H1 (cell line): ENCODE measurements at regions not wholly inside any gene's neighbourhood (a gene's known extent, or its start where the extent isn't known, plus 50 kb on each side); places are given as distances from the start of the nearest gene placed in this dataset.

ENCODE experiments used
- CTCF ChIA-PET: fragments of 300-600 bp; sonication (Branson Sonifier 250); formaldehyde crosslinking; loops from one replicate; lab custom pipeline; 2021; ENCODE audit not compliant: partially characterized antibody; lab: Charles Lee
- POLR2A ChIA-PET: fragments of 300-600 bp; sonication (Branson Sonifier 250); formaldehyde crosslinking; loops from one replicate; lab custom pipeline; 2021; ENCODE audit warnings: inconsistent platforms; ENCODE audit not compliant: partially characterized antibody; lab: Charles Lee
- DNase-seq, 2 experiments: peaks; one replicate each; pipeline versions ENCODE4 v3.0.0 to v3.0.0-alpha.2; 2010 to 2022; ENCODE audit warnings: low spot score in 2 of 2, low read depth in 1 of 2, mixed read lengths in 1 of 2
- FAIRE-seq: peaks from 2 replicates; lab custom pipeline; 2011; peaks lifted over from hg19 to GRCh38; lab: Jason Lieb, UNC
- H2AFZ ChIP-seq: 2 replicates; pipeline ENCODE4 v1.8.1; 2012; ENCODE audit warnings: low read length, inconsistent platforms
- H2AK5ac ChIP-seq: 2 replicates; pipeline ENCODE4 v1.6.1; 2013; ENCODE audit warnings: low read depth, low read length
- H2BK120ac ChIP-seq: replicated peaks from 2 replicates; pipeline ENCODE3; 2013; ENCODE audit warnings: low read depth, low read length, inconsistent platforms
- H2BK12ac ChIP-seq: 2 replicates; pipeline ENCODE4 v1.6.1; 2013; ENCODE audit warnings: low read depth, low read length
- H2BK15ac ChIP-seq: 2 replicates; pipeline ENCODE4 v1.6.1; 2013; ENCODE audit warnings: low read length
- H2BK20ac ChIP-seq: 2 replicates; pipeline ENCODE4 v1.6.1; 2013; ENCODE audit warnings: low read length
- H2BK5ac ChIP-seq: 2 replicates; pipeline ENCODE4 v1.6.1; 2013; ENCODE audit warnings: low read depth, low read length
- H3K14ac ChIP-seq: 2 replicates; pipeline ENCODE4 v1.6.1; 2013; ENCODE audit warnings: inconsistent platforms; ENCODE audit not compliant: insufficient read length
- H3K18ac ChIP-seq: 2 replicates; pipeline ENCODE4 v1.6.1; 2013; ENCODE audit warnings: low read length; ENCODE audit errors: extremely low read depth
- H3K23ac ChIP-seq: 2 replicates; pipeline ENCODE4 v1.6.1; 2013; ENCODE audit warnings: inconsistent platforms; ENCODE audit not compliant: insufficient read length
- H3K23me2 ChIP-seq: 2 replicates; pipeline ENCODE4 v1.6.1; 2013; ENCODE audit warnings: low read depth, low read length
- H3K27ac ChIP-seq: 2 replicates; pipeline ENCODE4 v1.6.1; 2011; ENCODE audit warnings: low read depth, low read length, inconsistent platforms
- H3K27me3 ChIP-seq, 4 experiments: replicated peaks in 1 of 4; 1 replicate in 1 of 4; 2 replicates in 3 of 4; pipeline versions ENCODE4 v1.6.1 to v1.8.1; 2011 to 2013; ENCODE audit warnings: low read length in 3 of 4, mild to moderate bottlenecking in 3 of 4, inconsistent platforms in 2 of 4, mixed read lengths in 2 of 4, moderate library complexity in 1 of 4; ENCODE audit not compliant: control insufficient read depth in 3 of 4, insufficient read depth in 3 of 4; ENCODE audit errors: extremely low read depth in 1 of 4
- H3K36me3 ChIP-seq, 4 experiments: 2 replicates each; pipeline versions ENCODE4 v1.6.1 to v1.8.1; 2011 to 2013; ENCODE audit warnings: mild to moderate bottlenecking in 4 of 4, low read length in 3 of 4, moderate library complexity in 2 of 4, control low read depth in 1 of 4, inconsistent platforms in 1 of 4; ENCODE audit not compliant: insufficient read depth in 4 of 4, control insufficient read depth in 2 of 4
- H3K4ac ChIP-seq: replicated peaks from 2 replicates; pipeline ENCODE3; 2013; ENCODE audit warnings: low read length, low read depth, mixed read lengths, inconsistent platforms; ENCODE audit not compliant: insufficient read length
- H3K4me1 ChIP-seq, 4 experiments: replicated peaks in 1 of 4; 1 replicate in 1 of 4; 2 replicates in 3 of 4; pipeline versions ENCODE4 v1.6.1 to v1.8.1; 2011 to 2013; ENCODE audit warnings: low read length in 3 of 4, inconsistent platforms in 2 of 4, mixed read lengths in 1 of 4; ENCODE audit not compliant: insufficient read depth in 4 of 4, control insufficient read depth in 3 of 4
- H3K4me2 ChIP-seq, 2 experiments: 2 replicates each; pipeline versions ENCODE4 v1.6.1 to v1.8.1; 2011 to 2013; ENCODE audit warnings: low read depth in 2 of 2, low read length in 2 of 2, control low read depth in 1 of 2, inconsistent platforms in 1 of 2, mild to moderate bottlenecking in 1 of 2; ENCODE audit not compliant: insufficient read depth in 1 of 2
- H3K4me3 ChIP-seq, 4 experiments: fragments of 200-600, 300-600 bp in 1 of 4; sonication (generic), shearing (Covaris generic), sonication (Bioruptor Twin) in 1 of 4; 2 replicates each; pipeline versions ENCODE4 v1.5.1 to v1.8.1; 2011 to 2016; ENCODE audit warnings: low read length in 4 of 4, low read depth in 3 of 4, control low read depth in 2 of 4, inconsistent platforms in 2 of 4, mild to moderate bottlenecking in 2 of 4, mixed read lengths in 1 of 4, moderate library complexity in 1 of 4; ENCODE audit not compliant: insufficient read depth in 2 of 4; ENCODE audit errors: extremely low read depth in 1 of 4
- H3K56ac ChIP-seq: replicated peaks from 2 replicates; pipeline ENCODE3; 2013; ENCODE audit warnings: low read depth, mild to moderate bottlenecking, mixed read lengths, low read length, inconsistent platforms; ENCODE audit not compliant: insufficient read length
- H3K79me1 ChIP-seq: 2 replicates; pipeline ENCODE4 v1.6.1; 2013; ENCODE audit warnings: low read depth, low read length, control low read depth
- H3K79me2 ChIP-seq, 2 experiments: 2 replicates each; pipeline versions ENCODE4 v1.6.1 to v1.8.1; 2012 to 2013; ENCODE audit warnings: low read length in 2 of 2, mild to moderate bottlenecking in 2 of 2, inconsistent platforms in 1 of 2; ENCODE audit not compliant: insufficient read depth in 2 of 2, control insufficient read depth in 1 of 2
- H3K9ac ChIP-seq, 4 experiments: replicated peaks in 1 of 4; 1 replicate in 1 of 4; 2 replicates in 3 of 4; pipeline versions ENCODE4 v1.6.1 to v1.8.1; 2011 to 2013; ENCODE audit warnings: low read depth in 3 of 4, low read length in 3 of 4, control low read depth in 2 of 4, mild to moderate bottlenecking in 2 of 4, moderate library complexity in 2 of 4, inconsistent platforms in 1 of 4; ENCODE audit errors: extremely low read depth in 1 of 4
- H3K9me3 ChIP-seq, 2 experiments: 2 replicates each; pipeline versions ENCODE4 v1.6.1 to v1.8.1; 2012 to 2013; ENCODE audit warnings: mild to moderate bottlenecking in 2 of 2, moderate library complexity in 2 of 2, control low read depth in 1 of 2, inconsistent platforms in 1 of 2, low read depth in 1 of 2, low read length in 1 of 2, mixed read lengths in 1 of 2; ENCODE audit not compliant: insufficient read depth in 2 of 2
- H4K20me1 ChIP-seq, 2 experiments: replicated peaks in 1 of 2; 2 replicates each; pipeline versions ENCODE3 to v1.8.1; 2011 to 2013; ENCODE audit warnings: inconsistent platforms in 2 of 2, low read length in 2 of 2, mild to moderate bottlenecking in 1 of 2; ENCODE audit not compliant: insufficient read depth in 2 of 2, control insufficient read depth in 1 of 2
- H4K5ac ChIP-seq: 2 replicates; pipeline ENCODE4 v1.6.1; 2013; ENCODE audit warnings: low read length, low read depth, mixed read lengths, inconsistent platforms; ENCODE audit not compliant: insufficient read length
- H4K8ac ChIP-seq: 2 replicates; pipeline ENCODE4 v1.8.0; 2013; ENCODE audit warnings: mild to moderate bottlenecking, moderate library complexity, low read length, inconsistent platforms; ENCODE audit not compliant: insufficient read depth; ENCODE audit errors: extremely low read depth
- H4K91ac ChIP-seq: replicated peaks from 2 replicates; pipeline ENCODE3; 2013; ENCODE audit warnings: low read length, mixed read lengths, inconsistent platforms; ENCODE audit not compliant: insufficient read length
- TCF12 ChIP-seq: IDR thresholded peaks from 2 replicates; pipeline ENCODE4 v1.6.1; 2011; ENCODE audit warnings: low read depth, mild to moderate bottlenecking, low read length
- WGBS, 2 experiments: shearing (Covaris generic) in 1 of 2; methylation state at CpG; one replicate each; pipeline versions ENCODE4 v1.1.6 to v1.1.7; 2013 to 2015; ENCODE audit warnings: low lambda C conversion rate in 2 of 2, mixed read lengths in 2 of 2, inconsistent platforms in 1 of 2, low coverage in 1 of 2, missing lambda C conversion rate in 1 of 2; ENCODE audit not compliant: insufficient replicate concordance in 2 of 2, insufficient coverage in 1 of 2, insufficient read length in 1 of 2; ENCODE audit errors: extremely low coverage in 1 of 2, missing lambda C conversion rate in 1 of 2; 5-methylcytosine and 5-hydroxymethylcytosine counted together

- no peak overlapping the region for H3K14ac ChIP-seq
- FAIRE-seq, result no peak
- H3K36me3 ChIP-seq, result no peaks in the 10 kb centered on the region
- no peak overlapping the region for H3K4me2 ChIP-seq
- 67% methylated on average over 1 of the region's 1 CpG; no CpG with 5 or more reads in 1 of the 2 experiments for WGBS, 2 experiments
- no peaks in the 10 kb centered on the region for H3K23me2 ChIP-seq
- H2AFZ ChIP-seq, result no peak overlapping the region
- H2BK15ac ChIP-seq, result no peak overlapping the region
- no peak overlapping the region for H3K56ac ChIP-seq
- H4K91ac ChIP-seq, result no peak overlapping the region
- no peak overlapping the region for H3K18ac ChIP-seq
- H2BK5ac ChIP-seq, result no peak overlapping the region
- no peak overlapping the region for H4K5ac ChIP-seq
- H3K9ac ChIP-seq, result no peak overlapping the region
- no peaks in the 10 kb centered on the region for H3K79me1 ChIP-seq
- no peak overlapping the region for H3K4me3 ChIP-seq
- H2AK5ac ChIP-seq, result no peak overlapping the region
- H3K4ac ChIP-seq, result no peak overlapping the region
- H2BK20ac ChIP-seq, result no peak overlapping the region
- no peak overlapping the region for H2BK12ac ChIP-seq
- no peaks in the 10 kb centered on the region for H3K4me1 ChIP-seq
- no peaks in the 10 kb centered on the region for H3K27me3 ChIP-seq
- peaks cover 5 to 11% of the 10 kb centered on the region in 2 experiments; a peak in 2 of 4 replicates for H3K9me3 ChIP-seq
- no peak overlapping the region for H3K23ac ChIP-seq
- TF ChIP-seq TCF12, result no peak
- TF ChIP-seq, all 59 proteins: peak for 0
- POLR2A ChIA-PET, result no interaction called here
- no peak overlapping the region for H3K27ac ChIP-seq
- no peak overlapping the region for H4K8ac ChIP-seq
- H4K20me1 ChIP-seq, result no peaks in the 10 kb centered on the region
- CTCF ChIA-PET, result interaction anchor here (1.2 to 1.6 kb wide), 2 partner anchors 8 to 12 kb away, joined by 3 to 5 read pairs; no protein-coding TSS in a partner anchor
- H2BK120ac ChIP-seq, result no peak overlapping the region
- H3K79me2 ChIP-seq, result no peaks in the 10 kb centered on the region
- no peak for DNase-seq
Measured at GRCh38 chr3:8406479-8406878, 95.1 kb upstream of the LMCD1 start.
